ENCODE measurements at regions not wholly inside any gene's neighbourhood (a gene's known extent, or its start where the extent isn't known, plus 50 kb on each side); places are given as distances from the start of the nearest gene placed in this dataset.

DNA sequence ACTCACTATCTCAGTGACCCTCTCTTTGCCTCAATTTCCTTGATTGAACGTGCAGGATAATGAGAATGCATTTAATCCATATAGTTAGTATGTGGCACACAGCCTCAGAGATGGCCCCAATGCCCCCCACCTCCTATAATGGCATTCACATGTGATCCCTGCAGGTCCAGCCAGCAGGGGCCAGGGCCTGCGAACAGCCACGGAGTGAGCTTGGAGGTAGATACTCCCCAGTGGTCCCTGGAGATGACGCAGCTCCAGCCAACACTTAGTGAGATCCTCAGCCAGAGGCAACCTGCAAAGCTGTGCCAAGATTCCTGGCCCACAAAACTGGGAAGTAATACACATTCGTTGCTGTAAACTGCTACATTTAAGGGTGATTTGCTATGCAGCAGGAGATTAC is 184.9 kb upstream of the NSMCE3 start:
- ChIA-PET POLR2A (no interaction called here), CTCF (no interaction called here)
- TF ChIP-seq ZNF629 (tag by site-specific recombination; IDR thresholded peaks at IDR 0.05), result no peak
- TF ChIP-seq OSR2 (tag by site-specific recombination; IDR thresholded peaks at IDR 0.05), result no peak
- no peak for TF ChIP-seq ZNF692 (tag by site-specific recombination; IDR thresholded peaks at IDR 0.05)
- TF ChIP-seq ZIC2 (tag by site-specific recombination; IDR thresholded peaks at IDR 0.05), result peak; percentile 70
- Histone ChIP-seq H3K4me3 (ENCODE audit: low read depth, low read length) (no peak overlapping the region), H3K9me3 (ENCODE audit: control insufficient read depth, insufficient read depth, low read depth, low read length) (no peaks in the 10 kb centered on the region), H3K4me1 (ENCODE audit: control insufficient read depth, insufficient read depth, low read length) (no peaks in the 10 kb centered on the region), H3K27ac (ENCODE audit: extremely low read depth, low read depth, low read length) (no peak overlapping the region), H3K36me3 (ENCODE audit: control insufficient read depth in 2 of 2, insufficient read depth in 1 of 2, low read length in 2 of 2) (no peaks in the 10 kb centered on the region)

DNA sequence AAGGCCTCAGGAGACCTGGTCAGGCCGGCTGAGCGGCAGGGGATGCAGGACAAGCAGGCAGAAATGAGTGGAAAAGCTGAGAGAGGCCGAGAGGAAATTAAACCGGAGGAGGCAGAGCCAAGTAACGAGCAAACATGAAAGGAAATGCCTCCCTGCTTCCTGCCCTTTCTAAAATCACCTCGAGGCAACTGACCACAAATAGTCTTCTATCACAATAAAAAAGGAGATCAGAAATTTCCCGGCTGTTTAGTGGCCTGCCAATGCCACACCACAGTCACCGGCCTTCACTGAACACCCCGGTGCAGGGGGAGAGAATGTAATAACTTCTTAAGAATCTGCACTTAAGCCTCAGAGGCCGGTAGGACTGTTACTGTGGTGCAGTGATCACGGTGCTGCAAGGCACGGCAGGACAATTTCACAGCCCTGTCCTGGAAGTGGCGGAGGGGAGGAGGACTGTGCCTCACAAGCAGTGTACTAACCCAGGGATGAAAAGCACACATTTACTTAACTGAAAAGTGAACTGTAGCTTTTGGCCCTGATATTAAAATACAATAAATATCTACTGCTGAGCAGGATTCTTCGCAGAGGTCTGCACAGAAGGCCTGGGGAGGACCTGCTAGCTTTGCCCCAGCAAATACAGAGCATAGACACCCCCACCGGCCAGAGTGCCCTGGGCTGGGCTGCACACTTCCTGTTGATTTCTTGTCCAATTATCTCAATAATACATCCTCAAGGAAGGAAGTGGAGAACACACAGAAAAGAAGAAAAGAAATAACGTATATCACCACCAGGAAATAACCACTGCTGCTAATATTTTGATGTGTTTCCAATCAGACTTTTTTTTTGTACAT is 183.5 kb upstream of the NSMCE3 start:
- Histone ChIP-seq H3K4me1 (ENCODE audit: control insufficient read depth, insufficient read depth, low read length) (no peaks in the 10 kb centered on the region), H3K4me3 (ENCODE audit: low read depth, low read length) (no peak overlapping the region), H3K27ac (ENCODE audit: extremely low read depth, low read depth, low read length) (no peak overlapping the region), H3K36me3 (ENCODE audit: control insufficient read depth in 2 of 2, insufficient read depth in 1 of 2, low read length in 2 of 2) (no peaks in the 10 kb centered on the region), H3K9me3 (ENCODE audit: control insufficient read depth, insufficient read depth, low read depth, low read length) (no peaks in the 10 kb centered on the region)
- TF ChIP-seq ZNF133 (tag by site-specific recombination; IDR thresholded peaks at IDR 0.05) (no peak), REST (tag by site-specific recombination; IDR thresholded peaks at IDR 0.05) (no peak), GLI2 (tag by site-specific recombination; IDR thresholded peaks at IDR 0.05; ENCODE audit: borderline replicate concordance, low read depth) (no peak), SP3 (tag by site-specific recombination; IDR thresholded peaks at IDR 0.05) (no peak), ZNF664 (tag by site-specific recombination; IDR thresholded peaks at IDR 0.05) (no peak), ZNF629 (tag by site-specific recombination; IDR thresholded peaks at IDR 0.05) (no peak), ZNF585B (tag by site-specific recombination; IDR thresholded peaks at IDR 0.05) (no peak), ZNF391 (tag by site-specific recombination; IDR thresholded peaks at IDR 0.05; ENCODE audit: borderline replicate concordance, low read depth) (no peak), ZNF184 (tag by site-specific recombination; IDR thresholded peaks at IDR 0.05) (no peak), ZNF530 (tag by site-specific recombination; IDR thresholded peaks at IDR 0.05; ENCODE audit: low read depth) (no peak), ZBTB7A (tag by site-specific recombination; IDR thresholded peaks at IDR 0.05; ENCODE audit: low read depth) (no peak), SP2 (tag by site-specific recombination; IDR thresholded peaks at IDR 0.05) (no peak), ZNF654 (tag by site-specific recombination; IDR thresholded peaks at IDR 0.05; ENCODE audit: low read depth) (no peak), ZNF24 (tag by site-specific recombination; IDR thresholded peaks at IDR 0.05) (no peak), ZNF549 (tag by site-specific recombination; IDR thresholded peaks at IDR 0.05) (no peak)
- TF ChIP-seq, protein P1, sequence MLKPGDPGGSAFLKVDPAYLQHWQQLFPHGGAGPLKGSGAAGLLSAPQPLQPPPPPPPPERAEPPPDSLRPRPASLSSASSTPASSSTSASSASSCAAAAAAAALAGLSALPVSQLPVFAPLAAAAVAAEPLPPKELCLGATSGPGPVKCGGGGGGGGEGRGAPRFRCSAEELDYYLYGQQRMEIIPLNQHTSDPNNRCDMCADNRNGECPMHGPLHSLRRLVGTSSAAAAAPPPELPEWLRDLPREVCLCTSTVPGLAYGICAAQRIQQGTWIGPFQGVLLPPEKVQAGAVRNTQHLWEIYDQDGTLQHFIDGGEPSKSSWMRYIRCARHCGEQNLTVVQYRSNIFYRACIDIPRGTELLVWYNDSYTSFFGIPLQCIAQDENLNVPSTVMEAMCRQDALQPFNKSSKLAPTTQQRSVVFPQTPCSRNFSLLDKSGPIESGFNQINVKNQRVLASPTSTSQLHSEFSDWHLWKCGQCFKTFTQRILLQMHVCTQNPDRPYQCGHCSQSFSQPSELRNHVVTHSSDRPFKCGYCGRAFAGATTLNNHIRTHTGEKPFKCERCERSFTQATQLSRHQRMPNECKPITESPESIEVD (tag by site-specific recombination; IDR thresholded peaks at IDR 0.05), result no peak
- TF ChIP-seq, protein P2, sequence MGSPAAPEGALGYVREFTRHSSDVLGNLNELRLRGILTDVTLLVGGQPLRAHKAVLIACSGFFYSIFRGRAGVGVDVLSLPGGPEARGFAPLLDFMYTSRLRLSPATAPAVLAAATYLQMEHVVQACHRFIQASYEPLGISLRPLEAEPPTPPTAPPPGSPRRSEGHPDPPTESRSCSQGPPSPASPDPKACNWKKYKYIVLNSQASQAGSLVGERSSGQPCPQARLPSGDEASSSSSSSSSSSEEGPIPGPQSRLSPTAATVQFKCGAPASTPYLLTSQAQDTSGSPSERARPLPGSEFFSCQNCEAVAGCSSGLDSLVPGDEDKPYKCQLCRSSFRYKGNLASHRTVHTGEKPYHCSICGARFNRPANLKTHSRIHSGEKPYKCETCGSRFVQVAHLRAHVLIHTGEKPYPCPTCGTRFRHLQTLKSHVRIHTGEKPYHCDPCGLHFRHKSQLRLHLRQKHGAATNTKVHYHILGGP (tag by site-specific recombination; IDR thresholded peaks at IDR 0.05), result no peak
- CTCF ChIA-PET, result no interaction called here
- POLR2A ChIA-PET, result no interaction called here
